ENCODE measurements at regions not wholly inside any gene's neighbourhood (a gene's known extent, or its start where the extent isn't known, plus 50 kb on each side); places are given as distances from the start of the nearest gene placed in this dataset.

- no peak for TF ChIP-seq CTCF (IDR thresholded peaks at IDR 0.05; ENCODE audit: borderline replicate concordance, insufficient read depth, low read depth, low read length)
- no peak overlapping the region for H3K4me3 ChIP-seq (ENCODE audit: low read depth, low read length)
Measured at GRCh38 chr2:6067806-6068205, 375.6 kb downstream of the SOX11 start.

GRCh38 chr2:6068429-6068828 is 376.2 kb downstream of the SOX11 start:
- H3K4me3 ChIP-seq (ENCODE audit: low read depth, low read length), result no peak overlapping the region
- TF ChIP-seq CTCF (IDR thresholded peaks at IDR 0.05; ENCODE audit: borderline replicate concordance, insufficient read depth, low read depth, low read length), result no peak

GRCh38 chr2:6069381-6069780 is 377.2 kb downstream of the SOX11 start:
- TF ChIP-seq CTCF (IDR thresholded peaks at IDR 0.05; ENCODE audit: borderline replicate concordance, insufficient read depth, low read depth, low read length), result no peak

GRCh38 chr2:6071519-6071918 is 379.3 kb downstream of the SOX11 start:
- TF ChIP-seq CTCF (IDR thresholded peaks at IDR 0.05; ENCODE audit: borderline replicate concordance, insufficient read depth, low read depth, low read length), result no peak

More at GRCh38 chr2:6069381-6069780, 377.2 kb downstream of the SOX11 start:
- no peak overlapping the region for H3K4me3 ChIP-seq (ENCODE audit: low read depth, low read length)

GRCh38 chr2:6072276-6072675 is 380.1 kb downstream of the SOX11 start:
- H3K4me3 ChIP-seq (ENCODE audit: low read depth, low read length), result no peak overlapping the region
- no peak for TF ChIP-seq CTCF (IDR thresholded peaks at IDR 0.05; ENCODE audit: borderline replicate concordance, insufficient read depth, low read depth, low read length)

More at GRCh38 chr2:6071519-6071918, 379.3 kb downstream of the SOX11 start:
- no peak overlapping the region for H3K4me3 ChIP-seq (ENCODE audit: low read depth, low read length)

GRCh38 chr2:6072768-6073167 is 380.6 kb downstream of the SOX11 start:
- no peak overlapping the region for H3K4me3 ChIP-seq (ENCODE audit: low read depth, low read length)
- no peak for TF ChIP-seq CTCF (IDR thresholded peaks at IDR 0.05; ENCODE audit: borderline replicate concordance, insufficient read depth, low read depth, low read length)

GRCh38 chr2:6073191-6074088 is 381.3 kb downstream of the SOX11 start:
- no peak for TF ChIP-seq CTCF (IDR thresholded peaks at IDR 0.05; ENCODE audit: borderline replicate concordance, insufficient read depth, low read depth, low read length)

More at GRCh38 chr2:6073191-6074088, 381.3 kb downstream of the SOX11 start:
- no peak overlapping the region for H3K4me3 ChIP-seq (ENCODE audit: low read depth, low read length)

All from GM12875 (cell line).